ENCODE measurements at regions not wholly inside any gene's neighbourhood (a gene's known extent, or its start where the extent isn't known, plus 50 kb on each side); places are given as distances from the start of the nearest gene placed in this dataset.

GRCh38 chr20:48364688-48365421 is 462.9 kb downstream of the PREX1 start (continued):
- TF ChIP-seq, protein P1, sequence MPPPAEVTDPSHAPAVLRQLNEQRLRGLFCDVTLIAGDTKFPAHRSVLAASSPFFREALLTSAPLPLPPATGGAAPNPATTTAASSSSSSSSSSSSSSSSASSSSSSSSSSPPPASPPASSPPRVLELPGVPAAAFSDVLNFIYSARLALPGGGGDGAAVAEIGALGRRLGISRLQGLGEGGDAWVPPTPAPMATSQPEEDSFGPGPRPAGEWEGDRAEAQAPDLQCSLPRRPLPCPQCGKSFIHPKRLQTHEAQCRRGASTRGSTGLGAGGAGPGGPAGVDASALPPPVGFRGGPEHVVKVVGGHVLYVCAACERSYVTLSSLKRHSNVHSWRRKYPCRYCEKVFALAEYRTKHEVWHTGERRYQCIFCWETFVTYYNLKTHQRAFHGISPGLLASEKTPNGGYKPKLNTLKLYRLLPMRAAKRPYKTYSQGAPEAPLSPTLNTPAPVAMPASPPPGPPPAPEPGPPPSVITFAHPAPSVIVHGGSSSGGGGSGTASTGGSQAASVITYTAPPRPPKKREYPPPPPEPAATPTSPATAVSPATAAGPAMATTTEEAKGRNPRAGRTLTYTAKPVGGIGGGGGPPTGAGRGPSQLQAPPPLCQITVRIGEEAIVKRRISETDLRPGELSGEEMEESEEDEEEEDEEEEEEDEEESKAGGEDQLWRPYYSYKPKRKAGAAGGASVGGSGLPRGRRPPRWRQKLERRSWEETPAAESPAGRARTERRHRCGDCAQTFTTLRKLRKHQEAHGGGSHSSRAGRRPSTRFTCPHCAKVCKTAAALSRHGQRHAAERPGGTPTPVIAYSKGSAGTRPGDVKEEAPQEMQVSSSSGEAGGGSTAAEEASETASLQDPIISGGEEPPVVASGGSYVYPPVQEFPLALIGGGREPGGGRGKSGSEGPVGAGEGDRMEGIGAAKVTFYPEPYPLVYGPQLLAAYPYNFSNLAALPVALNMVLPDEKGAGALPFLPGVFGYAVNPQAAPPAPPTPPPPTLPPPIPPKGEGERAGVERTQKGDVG (CRISPR knock-in tag; IDR thresholded peaks at IDR 0.05): no peak
- TF ChIP-seq ZBED1 (IDR thresholded peaks at IDR 0.05; ENCODE audit: borderline replicate concordance) (peak; percentile 74; the same call in 1 of the 2 replicates), TCF3 (IDR thresholded peaks at IDR 0.05; ENCODE audit: borderline replicate concordance, insufficient read depth, low read depth, low read length) (0 out of 2 replicates have a peak, but pooled peaks have one; percentile 41), SP1 (IDR thresholded peaks at IDR 0.05; ENCODE audit: low read depth, low read length) (no peak), STAT1 (conservative IDR thresholded peaks at IDR 0.05) (no peak), CEBPB (IDR thresholded peaks at IDR 0.05; ENCODE audit: borderline replicate concordance in 1 of 2, low read depth in 2 of 2, low read length in 2 of 2) (peak in 1 of 2 experiments; percentile 56; a peak in 2 of 4 replicates), HDAC6 (IDR thresholded peaks at IDR 0.05; ENCODE audit: unreplicated experiment) (no peak), BRCA1 (IDR thresholded peaks at IDR 0.05; ENCODE audit: low read depth, low read length) (no peak), RBBP5 (conservative IDR thresholded peaks at IDR 0.05) (no peak), EZH2 (IDR thresholded peaks at IDR 0.05; ENCODE audit: borderline replicate concordance, control insufficient read depth, low read depth, low read length) (no peak), MTA3 (IDR thresholded peaks at IDR 0.05; ENCODE audit: borderline replicate concordance, low read length) (peak; percentile 72), RAD21 (IDR thresholded peaks at IDR 0.05; ENCODE audit: insufficient read depth, low read depth, low read length) (peak; percentile 13; the same call in 1 of the 2 replicates), MEF2B (IDR thresholded peaks at IDR 0.05; ENCODE audit: partially characterized antibody, poor library complexity, severe bottlenecking) (no peak), MTA2 (IDR thresholded peaks at IDR 0.05; ENCODE audit: low read depth) (peak; percentile 72), WRNIP1 (IDR thresholded peaks at IDR 0.05; ENCODE audit: borderline replicate concordance, low read depth, low read length) (no peak), CREB1 (IDR thresholded peaks at IDR 0.05; ENCODE audit: low read depth) (no peak), GABPA (IDR thresholded peaks at IDR 0.05; ENCODE audit: low read depth) (no peak), SIN3A (IDR thresholded peaks at IDR 0.05; ENCODE audit: low read depth, low read length) (no peak), ZNF592 (IDR thresholded peaks at IDR 0.05) (no peak)
- TF ChIP-seq, protein P2, sequence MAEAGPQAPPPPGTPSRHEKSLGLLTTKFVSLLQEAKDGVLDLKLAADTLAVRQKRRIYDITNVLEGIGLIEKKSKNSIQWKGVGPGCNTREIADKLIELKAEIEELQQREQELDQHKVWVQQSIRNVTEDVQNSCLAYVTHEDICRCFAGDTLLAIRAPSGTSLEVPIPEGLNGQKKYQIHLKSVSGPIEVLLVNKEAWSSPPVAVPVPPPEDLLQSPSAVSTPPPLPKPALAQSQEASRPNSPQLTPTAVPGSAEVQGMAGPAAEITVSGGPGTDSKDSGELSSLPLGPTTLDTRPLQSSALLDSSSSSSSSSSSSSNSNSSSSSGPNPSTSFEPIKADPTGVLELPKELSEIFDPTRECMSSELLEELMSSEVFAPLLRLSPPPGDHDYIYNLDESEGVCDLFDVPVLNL (IDR thresholded peaks at IDR 0.05; ENCODE audit: low read depth, low read length): no peak
- TF ChIP-seq, protein P3, sequence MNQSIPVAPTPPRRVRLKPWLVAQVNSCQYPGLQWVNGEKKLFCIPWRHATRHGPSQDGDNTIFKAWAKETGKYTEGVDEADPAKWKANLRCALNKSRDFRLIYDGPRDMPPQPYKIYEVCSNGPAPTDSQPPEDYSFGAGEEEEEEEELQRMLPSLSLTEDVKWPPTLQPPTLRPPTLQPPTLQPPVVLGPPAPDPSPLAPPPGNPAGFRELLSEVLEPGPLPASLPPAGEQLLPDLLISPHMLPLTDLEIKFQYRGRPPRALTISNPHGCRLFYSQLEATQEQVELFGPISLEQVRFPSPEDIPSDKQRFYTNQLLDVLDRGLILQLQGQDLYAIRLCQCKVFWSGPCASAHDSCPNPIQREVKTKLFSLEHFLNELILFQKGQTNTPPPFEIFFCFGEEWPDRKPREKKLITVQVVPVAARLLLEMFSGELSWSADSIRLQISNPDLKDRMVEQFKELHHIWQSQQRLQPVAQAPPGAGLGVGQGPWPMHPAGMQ (IDR thresholded peaks at IDR 0.05; ENCODE audit: borderline replicate concordance): no peak
